H1 (cell line): ENCODE measurements at regions not wholly inside any gene's neighbourhood (a gene's known extent, or its start where the extent isn't known, plus 50 kb on each side); places are given as distances from the start of the nearest gene placed in this dataset.

Experiments used
- SIN3A ChIP-seq, 2 experiments: IDR thresholded peaks in 1 of 2; conservative IDR thresholded peaks in 1 of 2; 2 replicates each; pipeline ENCODE4 v1.6.1; 2011 to 2012; ENCODE audit warnings: low read length in 2 of 2, improper control_type of control experiment in 1 of 2, low read depth in 1 of 2, mild to moderate bottlenecking in 1 of 2

GRCh38 chr14:62289471-62289870 lies 527.3 kb downstream of the SNAPC1 start (continued):
- TF ChIP-seq SIN3A (conservative IDR thresholded peaks at IDR 0.05 in 1 of 2, IDR thresholded peaks at IDR 0.05 in 1 of 2; ENCODE audit: low read depth in 1 of 2, low read length in 2 of 2), result no peak
